ENCODE measurements at regions not wholly inside any gene's neighbourhood (a gene's known extent, or its start where the extent isn't known, plus 50 kb on each side); places are given as distances from the start of the nearest gene placed in this dataset.

- WGBS, 2 donors: 62 to 67% methylated on average over 8 of the region's 8 CpGs
- H3K4me3 ChIP-seq: no peak overlapping the region
- ATAC-seq (peak in 1 of 8 donors; percentile 16), DNase-seq (no peak)
- H3K27me3 ChIP-seq: no peaks in the 10 kb centered on the region
- no peak for TF ChIP-seq CTCF (IDR thresholded peaks at IDR 0.05)
- intact Hi-C loops (cut with DNase I): no loop called here
- H3K9me3 ChIP-seq: no peaks in the 10 kb centered on the region
- no peaks in the 10 kb centered on the region for H3K36me3 ChIP-seq
- no peak overlapping the region for H3K27ac ChIP-seq
- H3K4me1 ChIP-seq: no peaks in the 10 kb centered on the region
These were observed 1310.1 kb upstream of the RAG2 start for GRCh38 chr11:37908219-37908548.

- TF ChIP-seq CTCF (IDR thresholded peaks at IDR 0.05): no peak
- Histone ChIP-seq H3K4me1 (no peaks in the 10 kb centered on the region), H3K27ac (no peak overlapping the region), H3K9me3 (no peaks in the 10 kb centered on the region), H3K27me3 (no peaks in the 10 kb centered on the region), H3K4me3 (no peak overlapping the region), H3K36me3 (no peaks in the 10 kb centered on the region)
- DNase-seq: no peak
- peak in 1 of 8 donors; percentile 12 for ATAC-seq
- WGBS, 2 donors: 80% methylated on average over 20 of the region's 20 CpGs
- intact Hi-C loops (cut with DNase I): no loop called here
These were observed 1309.6 kb upstream of the RAG2 start for GRCh38 chr11:37907436-37908218.

GRCh38 chr11:37905707-37906417 is 1307.8 kb upstream of the RAG2 start:
- Histone ChIP-seq H3K27me3 (no peaks in the 10 kb centered on the region), H3K4me1 (no peaks in the 10 kb centered on the region), H3K9me3 (peaks cover 0 to 9% (median 0%) of the 10 kb centered on the region in 11 donors), H3K27ac (no peak overlapping the region), H3K4me3 (no peak overlapping the region), H3K36me3 (no peaks in the 10 kb centered on the region)
- WGBS, 2 donors: 82 to 84% methylated on average over 13 of the region's 13 CpGs
- intact Hi-C loops (cut with DNase I): no loop called here
- ATAC-seq (no peak), DNase-seq (no peak)
- no peak for TF ChIP-seq CTCF (IDR thresholded peaks at IDR 0.05)

GRCh38 chr11:37896016-37896415 is 1298.0 kb upstream of the RAG2 start:
- H3K27ac ChIP-seq: no peak overlapping the region
- no peaks in the 10 kb centered on the region for H3K4me1 ChIP-seq
- intact Hi-C loops (cut with DNase I): no loop called here
- DNase-seq (no peak), ATAC-seq (no peak)
- no peaks in the 10 kb centered on the region for H3K27me3 ChIP-seq
- no peaks in the 10 kb centered on the region for H3K36me3 ChIP-seq
- no peak for TF ChIP-seq CTCF (IDR thresholded peaks at IDR 0.05)
- H3K4me3 ChIP-seq: no peak overlapping the region
- H3K9me3 ChIP-seq: peaks cover 0 to 44% (median 4%) of the 10 kb centered on the region in 11 donors

Measured in heart right ventricle (tissue), 16 donors.